Adrenal gland (tissue), 5 donors: ENCODE measurements at regions not wholly inside any gene's neighbourhood (a gene's known extent, or its start where the extent isn't known, plus 50 kb on each side); places are given as distances from the start of the nearest gene placed in this dataset.

Experiments used
- POLR2A ChIP-seq, 2 donors: fragments of 450-650 bp; IDR thresholded peaks; one replicate each; pipeline ENCODE4 v1.6.1; 2017; ENCODE audit warnings: antibody characterized with exemption in 2 of 2, mild to moderate bottlenecking in 2 of 2, moderate library complexity in 1 of 2
- TF ChIP-seq, protein P1 (sequence below), 6 experiments: fragments of 450-650 bp in 4 of 6; fragments of 200-600 bp in 2 of 6; sonication (generic) in 1 of 6; IDR thresholded peaks; 1 replicate in 5 of 6; 2 replicates in 1 of 6; pipeline versions ENCODE4 v1.5.1 to v1.8.0; 2016 to 2021; ENCODE audit warnings: antibody characterized with exemption in 6 of 6, mild to moderate bottlenecking in 2 of 6, moderate library complexity in 1 of 6
- donor health status: DM: no; HTN: no; CAD: no.

DNA sequence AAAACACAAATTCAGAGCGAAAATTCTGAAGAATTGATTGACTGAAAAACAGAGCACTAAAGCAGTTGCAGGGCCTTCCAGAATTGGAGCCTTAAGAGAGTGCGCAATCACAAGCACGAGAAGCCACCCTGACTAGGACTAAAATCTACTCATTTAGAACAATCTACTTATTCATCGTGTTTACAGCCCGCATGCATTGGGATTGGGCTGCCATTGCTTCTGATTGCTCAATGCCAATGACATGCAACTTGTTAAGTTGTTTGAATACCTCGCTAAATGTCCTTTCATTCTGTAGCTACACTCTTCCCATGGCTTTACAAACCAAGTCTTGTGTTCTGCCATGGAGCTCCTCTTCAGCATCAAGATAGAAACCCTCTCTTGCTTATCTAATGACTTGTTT is 425.9 kb upstream of the POM121L12 start:
- TF ChIP-seq, protein P1, sequence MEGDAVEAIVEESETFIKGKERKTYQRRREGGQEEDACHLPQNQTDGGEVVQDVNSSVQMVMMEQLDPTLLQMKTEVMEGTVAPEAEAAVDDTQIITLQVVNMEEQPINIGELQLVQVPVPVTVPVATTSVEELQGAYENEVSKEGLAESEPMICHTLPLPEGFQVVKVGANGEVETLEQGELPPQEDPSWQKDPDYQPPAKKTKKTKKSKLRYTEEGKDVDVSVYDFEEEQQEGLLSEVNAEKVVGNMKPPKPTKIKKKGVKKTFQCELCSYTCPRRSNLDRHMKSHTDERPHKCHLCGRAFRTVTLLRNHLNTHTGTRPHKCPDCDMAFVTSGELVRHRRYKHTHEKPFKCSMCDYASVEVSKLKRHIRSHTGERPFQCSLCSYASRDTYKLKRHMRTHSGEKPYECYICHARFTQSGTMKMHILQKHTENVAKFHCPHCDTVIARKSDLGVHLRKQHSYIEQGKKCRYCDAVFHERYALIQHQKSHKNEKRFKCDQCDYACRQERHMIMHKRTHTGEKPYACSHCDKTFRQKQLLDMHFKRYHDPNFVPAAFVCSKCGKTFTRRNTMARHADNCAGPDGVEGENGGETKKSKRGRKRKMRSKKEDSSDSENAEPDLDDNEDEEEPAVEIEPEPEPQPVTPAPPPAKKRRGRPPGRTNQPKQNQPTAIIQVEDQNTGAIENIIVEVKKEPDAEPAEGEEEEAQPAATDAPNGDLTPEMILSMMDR (IDR thresholded peaks at IDR 0.05): no peak
- no peak for TF ChIP-seq POLR2A (IDR thresholded peaks at IDR 0.05)
